ENCODE measurements at regions not wholly inside any gene's neighbourhood (a gene's known extent, or its start where the extent isn't known, plus 50 kb on each side); places are given as distances from the start of the nearest gene placed in this dataset.

DNA sequence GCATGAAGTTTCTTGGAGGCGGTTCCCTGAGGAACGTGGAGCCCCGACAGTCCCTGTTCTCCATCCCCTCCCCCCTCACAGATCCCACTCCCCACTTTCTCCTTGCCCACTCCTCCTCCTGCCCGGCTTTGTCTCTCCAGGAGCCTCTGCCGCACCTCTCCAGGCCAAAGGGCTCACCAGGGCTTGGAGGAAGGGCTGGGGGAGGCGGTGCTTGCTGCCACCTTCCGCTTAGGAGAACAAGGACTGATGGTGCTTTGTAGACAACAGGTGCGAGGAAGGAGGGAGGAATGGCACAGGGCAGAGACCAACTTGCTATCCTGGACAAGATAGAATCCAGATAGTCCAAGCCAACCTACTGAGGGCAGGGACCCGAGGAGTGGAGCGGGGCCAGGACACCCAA, 103.5 kb upstream of the SMAD3 start (continued):
- TF ChIP-seq, protein P1, sequence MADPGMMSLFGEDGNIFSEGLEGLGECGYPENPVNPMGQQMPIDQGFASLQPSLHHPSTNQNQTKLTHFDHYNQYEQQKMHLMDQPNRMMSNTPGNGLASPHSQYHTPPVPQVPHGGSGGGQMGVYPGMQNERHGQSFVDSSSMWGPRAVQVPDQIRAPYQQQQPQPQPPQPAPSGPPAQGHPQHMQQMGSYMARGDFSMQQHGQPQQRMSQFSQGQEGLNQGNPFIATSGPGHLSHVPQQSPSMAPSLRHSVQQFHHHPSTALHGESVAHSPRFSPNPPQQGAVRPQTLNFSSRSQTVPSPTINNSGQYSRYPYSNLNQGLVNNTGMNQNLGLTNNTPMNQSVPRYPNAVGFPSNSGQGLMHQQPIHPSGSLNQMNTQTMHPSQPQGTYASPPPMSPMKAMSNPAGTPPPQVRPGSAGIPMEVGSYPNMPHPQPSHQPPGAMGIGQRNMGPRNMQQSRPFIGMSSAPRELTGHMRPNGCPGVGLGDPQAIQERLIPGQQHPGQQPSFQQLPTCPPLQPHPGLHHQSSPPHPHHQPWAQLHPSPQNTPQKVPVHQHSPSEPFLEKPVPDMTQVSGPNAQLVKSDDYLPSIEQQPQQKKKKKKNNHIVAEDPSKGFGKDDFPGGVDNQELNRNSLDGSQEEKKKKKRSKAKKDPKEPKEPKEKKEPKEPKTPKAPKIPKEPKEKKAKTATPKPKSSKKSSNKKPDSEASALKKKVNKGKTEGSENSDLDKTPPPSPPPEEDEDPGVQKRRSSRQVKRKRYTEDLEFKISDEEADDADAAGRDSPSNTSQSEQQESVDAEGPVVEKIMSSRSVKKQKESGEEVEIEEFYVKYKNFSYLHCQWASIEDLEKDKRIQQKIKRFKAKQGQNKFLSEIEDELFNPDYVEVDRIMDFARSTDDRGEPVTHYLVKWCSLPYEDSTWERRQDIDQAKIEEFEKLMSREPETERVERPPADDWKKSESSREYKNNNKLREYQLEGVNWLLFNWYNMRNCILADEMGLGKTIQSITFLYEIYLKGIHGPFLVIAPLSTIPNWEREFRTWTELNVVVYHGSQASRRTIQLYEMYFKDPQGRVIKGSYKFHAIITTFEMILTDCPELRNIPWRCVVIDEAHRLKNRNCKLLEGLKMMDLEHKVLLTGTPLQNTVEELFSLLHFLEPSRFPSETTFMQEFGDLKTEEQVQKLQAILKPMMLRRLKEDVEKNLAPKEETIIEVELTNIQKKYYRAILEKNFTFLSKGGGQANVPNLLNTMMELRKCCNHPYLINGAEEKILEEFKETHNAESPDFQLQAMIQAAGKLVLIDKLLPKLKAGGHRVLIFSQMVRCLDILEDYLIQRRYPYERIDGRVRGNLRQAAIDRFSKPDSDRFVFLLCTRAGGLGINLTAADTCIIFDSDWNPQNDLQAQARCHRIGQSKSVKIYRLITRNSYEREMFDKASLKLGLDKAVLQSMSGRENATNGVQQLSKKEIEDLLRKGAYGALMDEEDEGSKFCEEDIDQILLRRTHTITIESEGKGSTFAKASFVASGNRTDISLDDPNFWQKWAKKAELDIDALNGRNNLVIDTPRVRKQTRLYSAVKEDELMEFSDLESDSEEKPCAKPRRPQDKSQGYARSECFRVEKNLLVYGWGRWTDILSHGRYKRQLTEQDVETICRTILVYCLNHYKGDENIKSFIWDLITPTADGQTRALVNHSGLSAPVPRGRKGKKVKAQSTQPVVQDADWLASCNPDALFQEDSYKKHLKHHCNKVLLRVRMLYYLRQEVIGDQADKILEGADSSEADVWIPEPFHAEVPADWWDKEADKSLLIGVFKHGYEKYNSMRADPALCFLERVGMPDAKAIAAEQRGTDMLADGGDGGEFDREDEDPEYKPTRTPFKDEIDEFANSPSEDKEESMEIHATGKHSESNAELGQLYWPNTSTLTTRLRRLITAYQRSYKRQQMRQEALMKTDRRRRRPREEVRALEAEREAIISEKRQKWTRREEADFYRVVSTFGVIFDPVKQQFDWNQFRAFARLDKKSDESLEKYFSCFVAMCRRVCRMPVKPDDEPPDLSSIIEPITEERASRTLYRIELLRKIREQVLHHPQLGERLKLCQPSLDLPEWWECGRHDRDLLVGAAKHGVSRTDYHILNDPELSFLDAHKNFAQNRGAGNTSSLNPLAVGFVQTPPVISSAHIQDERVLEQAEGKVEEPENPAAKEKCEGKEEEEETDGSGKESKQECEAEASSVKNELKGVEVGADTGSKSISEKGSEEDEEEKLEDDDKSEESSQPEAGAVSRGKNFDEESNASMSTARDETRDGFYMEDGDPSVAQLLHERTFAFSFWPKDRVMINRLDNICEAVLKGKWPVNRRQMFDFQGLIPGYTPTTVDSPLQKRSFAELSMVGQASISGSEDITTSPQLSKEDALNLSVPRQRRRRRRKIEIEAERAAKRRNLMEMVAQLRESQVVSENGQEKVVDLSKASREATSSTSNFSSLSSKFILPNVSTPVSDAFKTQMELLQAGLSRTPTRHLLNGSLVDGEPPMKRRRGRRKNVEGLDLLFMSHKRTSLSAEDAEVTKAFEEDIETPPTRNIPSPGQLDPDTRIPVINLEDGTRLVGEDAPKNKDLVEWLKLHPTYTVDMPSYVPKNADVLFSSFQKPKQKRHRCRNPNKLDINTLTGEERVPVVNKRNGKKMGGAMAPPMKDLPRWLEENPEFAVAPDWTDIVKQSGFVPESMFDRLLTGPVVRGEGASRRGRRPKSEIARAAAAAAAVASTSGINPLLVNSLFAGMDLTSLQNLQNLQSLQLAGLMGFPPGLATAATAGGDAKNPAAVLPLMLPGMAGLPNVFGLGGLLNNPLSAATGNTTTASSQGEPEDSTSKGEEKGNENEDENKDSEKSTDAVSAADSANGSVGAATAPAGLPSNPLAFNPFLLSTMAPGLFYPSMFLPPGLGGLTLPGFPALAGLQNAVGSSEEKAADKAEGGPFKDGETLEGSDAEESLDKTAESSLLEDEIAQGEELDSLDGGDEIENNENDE (IDR thresholded peaks at IDR 0.05; ENCODE audit: insufficient replicate concordance, low read length), result no peak
- TF ChIP-seq NANOG (IDR thresholded peaks at IDR 0.05; ENCODE audit: insufficient read depth, low read depth, low read length, poor library complexity, severe bottlenecking), result no peak
- no peak for TF ChIP-seq EP300 (IDR thresholded peaks at IDR 0.05; ENCODE audit: borderline replicate concordance in 1 of 2, low read depth in 2 of 2, low read length in 2 of 2)
- TF ChIP-seq SIRT6 (IDR thresholded peaks at IDR 0.05; ENCODE audit: low read length), result no peak
- no peak for TF ChIP-seq KDM1A (IDR thresholded peaks at IDR 0.05; ENCODE audit: borderline replicate concordance, low read length)
- TF ChIP-seq RAD21 (IDR thresholded peaks at IDR 0.05 in 1 of 2, conservative IDR thresholded peaks at IDR 0.05 in 1 of 2; ENCODE audit: low read depth in 2 of 2, low read length in 2 of 2), result no peak
- TF ChIP-seq, protein P2, sequence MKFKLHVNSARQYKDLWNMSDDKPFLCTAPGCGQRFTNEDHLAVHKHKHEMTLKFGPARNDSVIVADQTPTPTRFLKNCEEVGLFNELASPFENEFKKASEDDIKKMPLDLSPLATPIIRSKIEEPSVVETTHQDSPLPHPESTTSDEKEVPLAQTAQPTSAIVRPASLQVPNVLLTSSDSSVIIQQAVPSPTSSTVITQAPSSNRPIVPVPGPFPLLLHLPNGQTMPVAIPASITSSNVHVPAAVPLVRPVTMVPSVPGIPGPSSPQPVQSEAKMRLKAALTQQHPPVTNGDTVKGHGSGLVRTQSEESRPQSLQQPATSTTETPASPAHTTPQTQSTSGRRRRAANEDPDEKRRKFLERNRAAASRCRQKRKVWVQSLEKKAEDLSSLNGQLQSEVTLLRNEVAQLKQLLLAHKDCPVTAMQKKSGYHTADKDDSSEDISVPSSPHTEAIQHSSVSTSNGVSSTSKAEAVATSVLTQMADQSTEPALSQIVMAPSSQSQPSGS (IDR thresholded peaks at IDR 0.05; ENCODE audit: low read length), result no peak
- TF ChIP-seq, protein P3, sequence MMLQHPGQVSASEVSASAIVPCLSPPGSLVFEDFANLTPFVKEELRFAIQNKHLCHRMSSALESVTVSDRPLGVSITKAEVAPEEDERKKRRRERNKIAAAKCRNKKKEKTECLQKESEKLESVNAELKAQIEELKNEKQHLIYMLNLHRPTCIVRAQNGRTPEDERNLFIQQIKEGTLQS (IDR thresholded peaks at IDR 0.05; ENCODE audit: insufficient read depth, low read depth, low read length), result no peak
- TF ChIP-seq SP2 (IDR thresholded peaks at IDR 0.05; ENCODE audit: low read length), result no peak
